Esophagus muscularis mucosa (tissue), 4 donors: ENCODE measurements at regions not wholly inside any gene's neighbourhood (a gene's known extent, or its start where the extent isn't known, plus 50 kb on each side); places are given as distances from the start of the nearest gene placed in this dataset.

ENCODE experiments used
- DNase-seq: peaks from one replicate; pipeline ENCODE4 v3.0.0-alpha.2; 2017; ENCODE audit errors: extremely low spot score
- H3K27ac ChIP-seq, 4 donors: fragments of 200-600 bp; sonication (generic); replicated peaks in 1 of 4; 1 replicate in 3 of 4; 2 replicates in 1 of 4; pipeline ENCODE4 v1.5.1; 2016 to 2019; ENCODE audit warnings: mild to moderate bottlenecking in 1 of 4
- H3K27me3 ChIP-seq, 4 donors: fragments of 200-600 bp; sonication (generic); one replicate each; pipeline versions ENCODE4 v1.5.1 to v1.6.0; 2016 to 2019
- H3K36me3 ChIP-seq, 4 donors: fragments of 200-600 bp; sonication (generic); one replicate each; pipeline ENCODE4 v1.5.1; 2016 to 2019
- H3K4me1 ChIP-seq, 4 donors: fragments of 200-600 bp; sonication (generic); one replicate each; pipeline ENCODE4 v1.5.1; 2016 to 2019
- H3K4me3 ChIP-seq, 4 donors: fragments of 200-600 bp; sonication (generic); 1 replicate in 2 of 4; 2 replicates in 2 of 4; pipeline ENCODE4 v1.5.1; 2016 to 2019; ENCODE audit warnings: mild to moderate bottlenecking in 4 of 4, moderate library complexity in 1 of 4
- H3K9me3 ChIP-seq, 4 donors: fragments of 200-600 bp; sonication (generic); 1 replicate in 3 of 4; 2 replicates in 1 of 4; pipeline ENCODE4 v1.5.1; 2016 to 2019
- CTCF ChIP-seq, 3 experiments: fragments of 200-600 bp in 2 of 3; fragments of 450-650 bp in 1 of 3; sonication (generic) in 2 of 3; IDR thresholded peaks; one replicate each; pipeline ENCODE4 v1.5.1; 2017 to 2019; ENCODE audit warnings: antibody characterized with exemption in 3 of 3, mild to moderate bottlenecking in 2 of 3, moderate library complexity in 1 of 3
- EP300 ChIP-seq: sonication (generic); formaldehyde crosslinking; IDR thresholded peaks from one replicate; pipeline ENCODE4 v1.6.1; 2017; ENCODE audit warnings: antibody characterized with exemption
- POLR2A ChIP-seq: fragments of 450-650 bp; IDR thresholded peaks from one replicate; pipeline ENCODE4 v1.6.1; 2017; ENCODE audit warnings: antibody characterized with exemption, moderate library complexity, mild to moderate bottlenecking, low read depth
- POLR2AphosphoS5 ChIP-seq, 2 donors: sonication (generic); formaldehyde crosslinking; IDR thresholded peaks; one replicate each; pipeline ENCODE4 v1.6.1; 2017; ENCODE audit warnings: antibody characterized with exemption in 2 of 2
- WGBS: methylation state at CpG from one replicate; pipeline ENCODE4 v1.1.5; 2018; 5-methylcytosine and 5-hydroxymethylcytosine counted together
- intact Hi-C: fragments of 100-400 bp; cut with DNase I; formaldehyde crosslinking; loops from one replicate; pipeline ENCODE4 v1.15.1; 2023

- Histone ChIP-seq H3K36me3 (no peaks in the 10 kb centered on the region), H3K4me3 (no peak overlapping the region), H3K27me3 (no peaks in the 10 kb centered on the region), H3K4me1 (peaks cover 0 to 13% (median 11%) of the 10 kb centered on the region in 4 donors), H3K9me3 (no peaks in the 10 kb centered on the region), H3K27ac (no peak overlapping the region)
- intact Hi-C loops = no loop called here
- TF ChIP-seq POLR2A = no peak
- no peak for DNase-seq
- WGBS = 94% methylated on average over 11 of the region's 11 CpGs
These were observed 336.5 kb downstream of the MIAT start for GRCh38 chr22:26993886-26994285.

- Histone ChIP-seq H3K27ac (no peak overlapping the region), H3K4me1 (peaks cover 0 to 13% (median 11%) of the 10 kb centered on the region in 4 donors), H3K27me3 (no peaks in the 10 kb centered on the region), H3K9me3 (no peaks in the 10 kb centered on the region), H3K36me3 (no peaks in the 10 kb centered on the region), H3K4me3 (no peak overlapping the region)
- DNase-seq = no peak
- TF ChIP-seq POLR2AphosphoS5 (IDR thresholded peaks at IDR 0.05) = no peak
- TF ChIP-seq POLR2A = no peak
- intact Hi-C loops = no loop called here
- WGBS = 87% methylated on average over 4 of the region's 4 CpGs
These were observed 337.4 kb downstream of the MIAT start for GRCh38 chr22:26994801-26995200.

- H3K36me3 ChIP-seq = no peaks in the 10 kb centered on the region
- WGBS = 19% methylated on average over 3 of the region's 3 CpGs
- no peak overlapping the region for H3K4me3 ChIP-seq
- H3K9me3 ChIP-seq = no peaks in the 10 kb centered on the region
- intact Hi-C loops = no loop called here
- H3K27me3 ChIP-seq = no peaks in the 10 kb centered on the region
- TF ChIP-seq POLR2AphosphoS5 (IDR thresholded peaks at IDR 0.05) (peak in 1 of 2 donors; percentile 65), EP300 (no peak)
- peaks cover 0 to 13% (median 11%) of the 10 kb centered on the region in 4 donors for H3K4me1 ChIP-seq
- no peak for DNase-seq
- H3K27ac ChIP-seq = no peak overlapping the region
These were observed 337.8 kb downstream of the MIAT start for GRCh38 chr22:26995235-26995634.

GRCh38 chr22:26996154-26996553 lies 338.8 kb downstream of the MIAT start:
- intact Hi-C loops = no loop called here
- 73% methylated on average over 2 of the region's 2 CpGs for WGBS
- TF ChIP-seq EP300 (no peak), CTCF (IDR thresholded peaks at IDR 0.05) (no peak), POLR2A (no peak), POLR2AphosphoS5 (IDR thresholded peaks at IDR 0.05) (no peak)

GRCh38 chr22:26998129-26998528 lies 340.7 kb downstream of the MIAT start:
- no peaks in the 10 kb centered on the region for H3K27me3 ChIP-seq
- H3K4me3 ChIP-seq = no peak overlapping the region
- H3K27ac ChIP-seq = peak overlapping the region in 2 of 4 donors; percentile 26 to 37
- peaks cover 0 to 13% (median 11%) of the 10 kb centered on the region in 4 donors for H3K4me1 ChIP-seq
- no peak for DNase-seq
- H3K36me3 ChIP-seq = no peaks in the 10 kb centered on the region
- 54% methylated on average over 3 of the region's 3 CpGs for WGBS
- TF ChIP-seq POLR2AphosphoS5 (IDR thresholded peaks at IDR 0.05) = peak in 1 of 2 donors; percentile 35
- TF ChIP-seq POLR2A = no peak
- intact Hi-C loops = no loop called here
- no peaks in the 10 kb centered on the region for H3K9me3 ChIP-seq

More at GRCh38 chr22:26996154-26996553, 338.8 kb downstream of the MIAT start:
- H3K4me1 ChIP-seq = peaks cover 0 to 13% (median 11%) of the 10 kb centered on the region in 4 donors
- H3K27me3 ChIP-seq = no peaks in the 10 kb centered on the region
- H3K9me3 ChIP-seq = no peaks in the 10 kb centered on the region
- no peaks in the 10 kb centered on the region for H3K36me3 ChIP-seq
- H3K4me3 ChIP-seq = no peak overlapping the region
- no peak for DNase-seq
- no peak overlapping the region for H3K27ac ChIP-seq

GRCh38 chr22:26998716-26999115 lies 341.3 kb downstream of the MIAT start:
- TF ChIP-seq CTCF (IDR thresholded peaks at IDR 0.05) = no peak
- no peak for TF ChIP-seq EP300
- no peak for TF ChIP-seq POLR2AphosphoS5 (IDR thresholded peaks at IDR 0.05)
- TF ChIP-seq POLR2A = no peak
- DNase-seq = no peak
- H3K4me3 ChIP-seq = no peak overlapping the region
- no peaks in the 10 kb centered on the region for H3K36me3 ChIP-seq
- no peaks in the 10 kb centered on the region for H3K9me3 ChIP-seq
- 59% methylated on average over 6 of the region's 6 CpGs for WGBS
- no peaks in the 10 kb centered on the region for H3K27me3 ChIP-seq
- intact Hi-C loops = no loop called here
- peak overlapping the region in 2 of 4 donors; percentile 26 to 37 for H3K27ac ChIP-seq
- peaks cover 0 to 13% (median 11%) of the 10 kb centered on the region in 4 donors for H3K4me1 ChIP-seq

GRCh38 chr22:27003297-27003696 lies 345.9 kb downstream of the MIAT start:
- Histone ChIP-seq H3K9me3 (no peaks in the 10 kb centered on the region), H3K36me3 (no peaks in the 10 kb centered on the region), H3K4me1 (no peaks in the 10 kb centered on the region), H3K27me3 (no peaks in the 10 kb centered on the region), H3K27ac (no peak overlapping the region), H3K4me3 (no peak overlapping the region)
- TF ChIP-seq CTCF (IDR thresholded peaks at IDR 0.05) = no peak
- no peak for TF ChIP-seq POLR2A
- WGBS = 87% methylated on average over 11 of the region's 11 CpGs
- DNase-seq = no peak
- intact Hi-C loops = no loop called here
